Superior temporal gyrus (tissue), 1 donor: ENCODE measurements at regions not wholly inside any gene's neighbourhood (a gene's known extent, or its start where the extent isn't known, plus 50 kb on each side); places are given as distances from the start of the nearest gene placed in this dataset.
A peak's percentile ranks its signal among the peaks of the same experiment; 100 is the strongest.

Source experiments
- DNase-seq: peaks from one replicate; pipeline ENCODE4 v3.0.0-alpha.2; 2016; ENCODE audit errors: extremely low spot score

- no peak for DNase-seq
These were observed 438.1 kb downstream of the HACE1 start for GRCh38 chr6:104421650-104422049.

GRCh38 chr6:104418839-104419238 lies 440.9 kb downstream of the HACE1 start:
- DNase-seq: no peak

GRCh38 chr6:104418125-104418524 lies 441.6 kb downstream of the HACE1 start:
- DNase-seq: no peak

- DNase-seq: no peak
These were observed 445.0 kb downstream of the HACE1 start for GRCh38 chr6:104414723-104415122.

DNA sequence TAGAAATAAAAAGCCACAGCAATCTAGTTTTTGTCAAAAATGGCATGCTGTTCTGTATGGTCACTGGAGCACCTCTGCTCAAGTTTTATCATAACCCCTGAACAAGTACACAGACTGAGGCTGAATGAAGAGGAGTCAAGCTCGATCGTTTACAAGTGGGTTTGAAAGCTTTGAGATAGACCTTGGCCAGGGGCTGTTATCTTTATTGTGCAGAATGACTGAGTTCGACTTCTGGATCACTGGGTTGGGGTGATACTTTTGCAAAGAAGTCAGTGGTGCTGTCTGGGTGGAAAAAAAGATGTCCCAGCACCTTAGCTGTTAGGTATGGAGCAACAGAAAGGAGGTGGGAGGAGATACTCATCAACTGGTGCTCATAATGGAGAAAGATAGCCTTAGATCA lies 446.0 kb downstream of the HACE1 start:
- DNase-seq: no peak

DNA sequence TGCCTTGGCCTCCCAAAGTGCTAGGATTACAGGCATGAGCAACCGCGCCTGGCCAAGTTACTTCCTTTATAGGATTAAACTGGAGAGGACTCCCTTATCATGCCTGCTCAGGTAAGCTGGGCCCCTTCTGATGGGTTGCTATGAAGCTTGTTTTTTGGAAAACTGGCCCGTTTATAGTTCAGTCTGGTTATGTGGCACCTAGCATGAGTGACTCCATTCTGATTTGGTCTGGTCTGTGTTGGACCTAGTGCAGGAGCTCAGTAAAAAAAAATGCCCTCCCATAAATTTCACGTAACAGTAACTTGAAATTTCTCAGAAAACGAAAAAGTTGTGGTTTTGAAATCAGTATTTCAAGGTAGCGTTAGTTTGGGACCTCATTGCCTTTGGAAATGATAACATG lies 448.4 kb downstream of the HACE1 start:
- no peak for DNase-seq

GRCh38 chr6:104409913-104410312 lies 449.8 kb downstream of the HACE1 start:
- DNase-seq: no peak

GRCh38 chr6:104407957-104408356 lies 451.8 kb downstream of the HACE1 start:
- DNase-seq: no peak

GRCh38 chr6:104404377-104404776 lies 455.3 kb downstream of the HACE1 start:
- no peak for DNase-seq

GRCh38 chr6:104402572-104402971 lies 457.1 kb downstream of the HACE1 start:
- no peak for DNase-seq

DNA sequence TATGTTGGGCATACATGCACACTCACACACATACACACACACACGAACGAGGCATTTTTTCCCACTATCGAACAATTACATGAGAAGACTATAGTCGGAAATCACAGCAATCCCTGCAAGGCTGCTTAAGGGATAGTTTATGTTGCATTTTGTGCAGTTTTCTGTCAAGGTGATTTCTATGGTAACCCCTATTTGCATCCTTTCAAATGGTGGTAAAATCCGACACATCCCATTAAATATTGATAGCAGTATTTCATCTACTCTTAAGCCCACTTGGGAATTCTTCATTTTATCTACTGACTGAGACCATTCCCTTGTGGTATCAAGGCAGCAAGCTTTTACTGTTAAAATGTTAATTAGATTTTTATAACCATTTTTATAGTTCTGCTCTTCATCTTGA lies 457.8 kb downstream of the HACE1 start:
- DNase-seq: no peak

DNA sequence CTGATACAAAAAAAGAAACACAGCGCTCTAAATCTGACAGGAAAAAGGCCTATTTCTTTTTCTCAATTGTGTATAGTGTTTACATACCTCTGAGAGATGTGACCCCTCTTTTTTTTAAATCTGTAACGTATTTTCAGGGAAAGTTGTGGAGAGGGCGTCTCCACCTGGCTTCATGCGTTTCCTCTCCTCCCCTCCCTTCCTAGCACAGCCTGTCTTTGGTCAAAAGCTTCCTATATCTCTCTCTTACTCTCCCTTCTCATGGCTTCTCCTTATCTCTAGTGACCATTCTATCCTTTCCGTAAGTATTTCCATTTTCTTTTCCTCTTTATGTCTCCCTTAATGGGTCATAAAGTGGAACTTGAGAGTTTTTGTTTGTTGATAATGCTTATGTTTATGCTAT lies 458.9 kb downstream of the HACE1 start:
- no peak for DNase-seq

DNA sequence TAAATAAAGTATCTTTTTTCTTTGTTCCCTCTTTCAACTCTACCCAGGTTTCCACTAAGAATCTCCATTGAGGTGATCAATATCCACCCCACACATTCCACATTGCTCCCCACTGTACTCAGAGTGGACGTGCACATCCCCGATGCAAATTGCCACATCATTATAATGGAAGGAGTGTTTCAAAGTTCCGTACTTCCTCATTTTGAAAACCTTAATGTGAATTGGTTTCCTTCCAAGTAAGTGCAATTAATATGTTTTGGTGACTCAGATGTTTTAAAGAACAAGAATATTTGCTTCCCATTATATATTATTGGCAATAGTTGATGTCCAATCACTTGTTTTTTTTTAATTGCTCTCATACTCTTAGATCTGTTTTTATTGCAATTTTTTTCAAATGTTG lies 463.6 kb downstream of the HACE1 start:
- no peak for DNase-seq

GRCh38 chr6:104381907-104382306 lies 477.8 kb downstream of the HACE1 start:
- DNase-seq: no peak

- DNase-seq: no peak
These were observed 494.1 kb downstream of the HACE1 start for GRCh38 chr6:104365451-104366234.

DNA sequence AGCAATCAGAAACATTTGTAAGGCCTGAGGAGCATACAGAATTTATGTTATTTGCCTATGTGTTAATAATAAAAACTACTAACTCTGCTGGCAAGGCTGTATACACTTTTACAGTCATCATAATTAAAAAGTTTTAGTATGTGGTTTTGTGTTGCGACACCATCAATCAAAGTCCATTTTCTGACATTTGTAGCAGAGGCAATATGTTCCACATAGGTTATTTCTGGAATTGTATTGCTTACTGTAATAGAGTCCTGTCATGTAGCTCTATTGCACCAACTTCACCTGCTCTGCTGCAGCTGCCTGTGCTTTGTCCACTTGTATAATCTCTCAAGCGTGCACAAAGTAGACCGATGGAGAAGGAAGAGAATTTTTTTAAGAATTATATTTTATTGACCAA lies 501.8 kb downstream of the HACE1 start:
- no peak for DNase-seq

- no peak for DNase-seq
These were observed 503.5 kb downstream of the HACE1 start for GRCh38 chr6:104356197-104356596.

DNA sequence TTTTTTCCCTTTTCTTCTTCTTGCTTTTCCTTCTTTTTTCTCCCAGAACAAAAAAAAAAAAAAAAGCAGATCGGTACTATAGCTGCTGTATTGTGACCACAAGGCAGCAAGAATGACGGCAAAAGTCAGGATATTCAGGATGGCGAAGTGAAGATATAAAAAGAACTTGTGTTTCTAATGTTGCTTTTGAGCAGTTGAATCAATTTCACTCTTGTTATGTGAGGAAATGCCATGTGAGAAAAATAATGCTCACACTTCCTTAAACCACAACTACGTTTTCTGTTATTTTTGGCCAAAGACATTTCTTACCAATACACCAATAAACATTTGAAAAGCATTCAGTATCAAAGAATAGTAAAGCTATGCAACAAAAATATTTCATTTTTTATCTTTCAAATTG lies 510.5 kb downstream of the HACE1 start:
- DNase-seq: no peak

DNA sequence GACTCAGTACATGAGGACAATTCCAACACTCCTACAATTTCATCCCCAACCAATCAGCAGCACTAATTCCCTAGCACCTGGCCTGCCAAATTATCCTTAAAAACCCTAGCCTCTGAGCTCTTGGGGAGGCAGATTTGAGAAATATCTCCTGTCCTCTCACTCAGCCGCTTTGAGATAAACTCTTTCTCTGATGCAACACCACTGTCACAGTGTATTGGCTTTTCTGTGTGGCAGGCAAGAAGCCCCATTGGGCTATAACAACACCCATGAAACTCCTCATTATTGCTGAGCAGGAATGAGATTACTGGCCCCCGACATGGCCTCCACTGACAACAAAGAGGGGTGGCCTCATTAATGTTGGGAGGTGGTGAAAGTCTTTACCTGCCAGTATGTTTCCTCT lies 515.5 kb downstream of the HACE1 start:
- no peak for DNase-seq

DNA sequence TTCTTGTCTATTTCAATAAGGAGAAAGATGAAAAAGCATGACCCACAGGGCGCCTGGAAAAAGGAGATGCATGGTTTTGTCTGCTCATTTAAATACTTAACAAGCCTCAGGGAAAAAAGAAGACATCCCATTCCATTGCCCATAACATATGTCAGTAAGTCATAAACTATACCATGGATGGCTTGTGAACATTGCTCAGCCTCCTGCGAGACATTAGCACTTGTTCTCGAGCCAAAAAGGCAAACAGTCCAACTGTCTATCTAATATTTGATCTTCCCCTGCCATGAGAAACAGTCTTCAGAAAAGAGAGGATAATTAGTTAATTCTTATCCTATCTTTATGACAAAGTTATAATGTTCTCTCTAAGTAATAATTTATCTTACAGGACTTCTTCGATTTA lies 527.4 kb downstream of the HACE1 start:
- DNase-seq: no peak

GRCh38 chr6:104326173-104327001 lies 533.3 kb downstream of the HACE1 start:
- no peak for DNase-seq

DNA sequence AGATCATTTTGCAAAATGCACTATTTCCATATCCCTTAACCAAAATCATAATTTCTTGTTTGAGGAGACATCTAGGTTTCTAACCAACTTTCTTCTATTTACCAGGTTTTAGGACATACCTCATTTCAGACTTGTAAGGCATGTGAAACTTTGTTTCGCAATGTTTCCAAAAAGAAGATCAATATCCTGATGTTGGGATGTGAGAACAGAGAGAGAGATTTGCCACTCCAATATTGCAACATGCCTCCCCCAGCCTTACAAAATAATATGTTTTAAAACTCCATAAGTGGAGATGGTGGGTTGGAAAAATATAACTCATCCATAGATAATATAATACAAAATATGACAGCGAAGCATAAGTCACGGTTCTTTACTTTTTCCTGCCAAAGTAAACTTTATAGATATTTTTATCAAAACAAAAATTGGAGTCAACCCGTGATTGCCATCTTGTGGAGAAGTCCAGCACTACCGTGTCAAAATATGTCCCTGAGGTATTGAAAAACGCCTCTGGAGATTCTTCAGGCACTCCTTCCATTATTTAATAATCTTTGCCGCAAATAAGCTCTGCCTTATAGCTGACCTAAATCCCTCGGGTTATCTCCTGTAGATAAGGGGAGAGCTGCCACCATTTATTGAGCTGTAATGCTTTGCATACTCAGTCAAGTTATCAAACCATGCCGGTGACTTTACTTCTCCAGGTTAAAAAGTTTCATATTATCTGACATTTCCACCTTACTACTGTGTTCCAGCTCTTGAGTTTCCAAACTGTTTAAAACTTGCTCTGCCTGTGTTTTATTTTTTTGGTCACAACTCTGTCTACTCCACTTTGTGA lies 534.2 kb downstream of the HACE1 start:
- DNase-seq: peak; percentile 61
